Adipocyte (in vitro differentiated cells): ENCODE measurements at regions not wholly inside any gene's neighbourhood (a gene's known extent, or its start where the extent isn't known, plus 50 kb on each side); places are given as distances from the start of the nearest gene placed in this dataset.
"Not testable (repeated sequence)": the region's sequence is repeated elsewhere in the genome, so short reads cannot be mapped to it uniquely, and the experiment has no call there.

Experiments
- DNase-seq: peaks from one replicate; pipeline ENCODE4 v3.0.0-alpha.2; 2015; ENCODE audit warnings: low read depth
- H3K27me3 ChIP-seq: replicated peaks from 2 replicates; pipeline ENCODE4 v1.7.0; 2013; ENCODE audit warnings: mild to moderate bottlenecking, low read length, moderate library complexity; ENCODE audit not compliant: control insufficient read depth, insufficient read depth
- H3K36me3 ChIP-seq: 2 replicates; pipeline ENCODE4 v1.7.0; 2013; ENCODE audit warnings: low read length, mild to moderate bottlenecking, moderate library complexity; ENCODE audit not compliant: control insufficient read depth, insufficient read depth, severe bottlenecking
- H3K4me1 ChIP-seq: 2 replicates; pipeline ENCODE4 v1.7.0; 2013; ENCODE audit warnings: mild to moderate bottlenecking, low read length, moderate library complexity; ENCODE audit not compliant: control insufficient read depth, insufficient read depth
- H3K4me3 ChIP-seq: 2 replicates; pipeline ENCODE4 v1.7.0; 2013; ENCODE audit warnings: mild to moderate bottlenecking, low read length, moderate library complexity
- H3K9ac ChIP-seq: 2 replicates; pipeline ENCODE4 v1.7.0; 2013; ENCODE audit warnings: mild to moderate bottlenecking, low read length, moderate library complexity
- H3K9me3 ChIP-seq: 2 replicates; pipeline ENCODE4 v1.7.0; 2013; ENCODE audit warnings: mild to moderate bottlenecking, low read length, moderate library complexity; ENCODE audit not compliant: control insufficient read depth

- H3K9me3 ChIP-seq, result no peaks in the 10 kb centered on the region
- DNase-seq, result no peak
Measured at GRCh38 chr3:148534089-148534988, 163.4 kb upstream of the AGTR1 start.

GRCh38 chr3:148535001-148535400 lies 162.7 kb upstream of the AGTR1 start:
- no peak for DNase-seq
- peaks cover under 1% of the 10 kb centered on the region for H3K4me1 ChIP-seq
- no peaks in the 10 kb centered on the region for H3K9me3 ChIP-seq
- H3K36me3 ChIP-seq, result no peaks in the 10 kb centered on the region
- no peak overlapping the region for H3K9ac ChIP-seq
- H3K27me3 ChIP-seq, result no peaks in the 10 kb centered on the region
- H3K4me3 ChIP-seq, result no peak overlapping the region

More at GRCh38 chr3:148534089-148534988, 163.4 kb upstream of the AGTR1 start:
- Histone ChIP-seq H3K4me3 (no peak overlapping the region), H3K4me1 (peaks cover 7% of the 10 kb centered on the region), H3K9ac (no peak overlapping the region), H3K27me3 (no peaks in the 10 kb centered on the region), H3K36me3 (no peaks in the 10 kb centered on the region)

GRCh38 chr3:148540266-148540665 lies 157.4 kb upstream of the AGTR1 start:
- no peak overlapping the region for H3K9ac ChIP-seq
- H3K36me3 ChIP-seq, result no peaks in the 10 kb centered on the region
- H3K9me3 ChIP-seq, result no peaks in the 10 kb centered on the region
- no peak for DNase-seq
- no peak overlapping the region for H3K4me3 ChIP-seq
- no peaks in the 10 kb centered on the region for H3K4me1 ChIP-seq
- H3K27me3 ChIP-seq, result no peaks in the 10 kb centered on the region

GRCh38 chr3:148540851-148541250 lies 156.9 kb upstream of the AGTR1 start:
- no peak for DNase-seq
- Histone ChIP-seq H3K4me1 (no peaks in the 10 kb centered on the region), H3K36me3 (no peaks in the 10 kb centered on the region), H3K27me3 (no peaks in the 10 kb centered on the region), H3K9ac (no peak overlapping the region), H3K4me3 (no peak overlapping the region), H3K9me3 (no peaks in the 10 kb centered on the region)

GRCh38 chr3:148546959-148547358 lies 150.7 kb upstream of the AGTR1 start:
- Histone ChIP-seq H3K9ac (no peak overlapping the region), H3K4me3 (no peak overlapping the region)
- DNase-seq, result no peak

GRCh38 chr3:148551767-148552260 lies 145.9 kb upstream of the AGTR1 start:
- H3K9ac ChIP-seq, result no peak overlapping the region
- peak; percentile 19 for DNase-seq
- no peaks in the 10 kb centered on the region for H3K4me1 ChIP-seq
- no peaks in the 10 kb centered on the region for H3K36me3 ChIP-seq
- peaks cover 6% of the 10 kb centered on the region for H3K9me3 ChIP-seq
- no peak overlapping the region for H3K4me3 ChIP-seq
- H3K27me3 ChIP-seq, result no peaks in the 10 kb centered on the region

More at GRCh38 chr3:148546959-148547358, 150.7 kb upstream of the AGTR1 start:
- Histone ChIP-seq H3K9me3 (peaks cover 6% of the 10 kb centered on the region), H3K27me3 (no peaks in the 10 kb centered on the region), H3K36me3 (no peaks in the 10 kb centered on the region), H3K4me1 (no peaks in the 10 kb centered on the region)

- H3K9me3 ChIP-seq, result peaks cover 6% of the 10 kb centered on the region
- DNase-seq, result peak; percentile 14
Measured at GRCh38 chr3:148554367-148554766, 143.3 kb upstream of the AGTR1 start.

GRCh38 chr3:148556664-148557063 lies 141.0 kb upstream of the AGTR1 start:
- H3K4me3 ChIP-seq, result no peak overlapping the region
- no peaks in the 10 kb centered on the region for H3K27me3 ChIP-seq
- no peaks in the 10 kb centered on the region for H3K4me1 ChIP-seq
- no peaks in the 10 kb centered on the region for H3K9me3 ChIP-seq
- H3K9ac ChIP-seq, result no peak overlapping the region
- H3K36me3 ChIP-seq, result no peaks in the 10 kb centered on the region
- DNase-seq, result no peak

More at GRCh38 chr3:148554367-148554766, 143.3 kb upstream of the AGTR1 start:
- Histone ChIP-seq H3K27me3 (no peaks in the 10 kb centered on the region), H3K4me1 (no peaks in the 10 kb centered on the region), H3K9ac (no peak overlapping the region), H3K4me3 (no peak overlapping the region), H3K36me3 (no peaks in the 10 kb centered on the region)

GRCh38 chr3:148577579-148577978 lies 120.1 kb upstream of the AGTR1 start:
- not testable (repeated sequence) for H3K9me3 ChIP-seq, H3K4me3 ChIP-seq, H3K9ac ChIP-seq, DNase-seq, H3K36me3 ChIP-seq, H3K27me3 ChIP-seq, H3K4me1 ChIP-seq

GRCh38 chr3:148582126-148582525 lies 115.6 kb upstream of the AGTR1 start:
- no peaks in the 10 kb centered on the region for H3K27me3 ChIP-seq
- no peak overlapping the region for H3K4me3 ChIP-seq
- no peaks in the 10 kb centered on the region for H3K36me3 ChIP-seq
- no peaks in the 10 kb centered on the region for H3K9me3 ChIP-seq
- H3K4me1 ChIP-seq, result peaks cover 2% of the 10 kb centered on the region
- peak; percentile 73 for DNase-seq
- no peak overlapping the region for H3K9ac ChIP-seq

GRCh38 chr3:148583793-148584192 lies 113.9 kb upstream of the AGTR1 start:
- H3K27me3 ChIP-seq, result no peaks in the 10 kb centered on the region
- no peak for DNase-seq
- no peaks in the 10 kb centered on the region for H3K9me3 ChIP-seq
- no peaks in the 10 kb centered on the region for H3K36me3 ChIP-seq
- no peak overlapping the region for H3K4me3 ChIP-seq
- H3K4me1 ChIP-seq, result peaks cover 2% of the 10 kb centered on the region
- H3K9ac ChIP-seq, result no peak overlapping the region
